Left ventricle myocardium inferior (tissue), 1 donor: ENCODE measurements at regions not wholly inside any gene's neighbourhood (a gene's known extent, or its start where the extent isn't known, plus 50 kb on each side); places are given as distances from the start of the nearest gene placed in this dataset.

Experiments
- DNase-seq: peaks from one replicate; pipeline ENCODE4 v3.0.0-alpha.2; 2020
- H3K27ac ChIP-seq: fragments of 200-600 bp; replicated peaks from 2 replicates; pipeline ENCODE4 v1.8.0; 2021
- H3K27me3 ChIP-seq: fragments of 200-600 bp; 2 replicates; pipeline ENCODE4 v1.8.0; 2021; ENCODE audit warnings: low read depth
- H3K36me3 ChIP-seq: fragments of 200-600 bp; 2 replicates; pipeline ENCODE4 v1.8.0; 2021
- H3K4me1 ChIP-seq: fragments of 200-600 bp; 2 replicates; pipeline ENCODE4 v1.8.0; 2021
- H3K4me3 ChIP-seq: fragments of 200-600 bp; 2 replicates; pipeline ENCODE4 v1.8.0; 2021; ENCODE audit warnings: mild to moderate bottlenecking, moderate library complexity
- H3K9me3 ChIP-seq: fragments of 200-600 bp; replicated peaks from 2 replicates; pipeline ENCODE4 v1.8.0; 2021
- intact Hi-C: fragments of 100-400 bp; cut with micrococcal nuclease; formaldehyde crosslinking; loops from one replicate; pipeline ENCODE4 v1.11.0; 2022
- TF ChIP-seq, protein P1 (sequence below): fragments of 200-600 bp; IDR thresholded peaks from 2 replicates; pipeline ENCODE4 v1.8.0; 2021; ENCODE audit warnings: antibody characterized with exemption, mild to moderate bottlenecking, borderline replicate concordance
- donor health status: DM: no; HTN: yes; CAD: no; lungs with severe emphysema.

GRCh38 chr3:191972714-191973398 is 511.9 kb downstream of the PYDC2 start:
- no peaks in the 10 kb centered on the region for H3K27me3 ChIP-seq
- H3K4me3 ChIP-seq: no peak overlapping the region
- intact Hi-C loops: no loop called here
- H3K27ac ChIP-seq: no peak overlapping the region
- H3K4me1 ChIP-seq: no peaks in the 10 kb centered on the region
- TF ChIP-seq, protein P1, sequence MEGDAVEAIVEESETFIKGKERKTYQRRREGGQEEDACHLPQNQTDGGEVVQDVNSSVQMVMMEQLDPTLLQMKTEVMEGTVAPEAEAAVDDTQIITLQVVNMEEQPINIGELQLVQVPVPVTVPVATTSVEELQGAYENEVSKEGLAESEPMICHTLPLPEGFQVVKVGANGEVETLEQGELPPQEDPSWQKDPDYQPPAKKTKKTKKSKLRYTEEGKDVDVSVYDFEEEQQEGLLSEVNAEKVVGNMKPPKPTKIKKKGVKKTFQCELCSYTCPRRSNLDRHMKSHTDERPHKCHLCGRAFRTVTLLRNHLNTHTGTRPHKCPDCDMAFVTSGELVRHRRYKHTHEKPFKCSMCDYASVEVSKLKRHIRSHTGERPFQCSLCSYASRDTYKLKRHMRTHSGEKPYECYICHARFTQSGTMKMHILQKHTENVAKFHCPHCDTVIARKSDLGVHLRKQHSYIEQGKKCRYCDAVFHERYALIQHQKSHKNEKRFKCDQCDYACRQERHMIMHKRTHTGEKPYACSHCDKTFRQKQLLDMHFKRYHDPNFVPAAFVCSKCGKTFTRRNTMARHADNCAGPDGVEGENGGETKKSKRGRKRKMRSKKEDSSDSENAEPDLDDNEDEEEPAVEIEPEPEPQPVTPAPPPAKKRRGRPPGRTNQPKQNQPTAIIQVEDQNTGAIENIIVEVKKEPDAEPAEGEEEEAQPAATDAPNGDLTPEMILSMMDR: no peak
- H3K9me3 ChIP-seq: no peaks in the 10 kb centered on the region
- H3K36me3 ChIP-seq: no peaks in the 10 kb centered on the region
- DNase-seq: no peak

DNA sequence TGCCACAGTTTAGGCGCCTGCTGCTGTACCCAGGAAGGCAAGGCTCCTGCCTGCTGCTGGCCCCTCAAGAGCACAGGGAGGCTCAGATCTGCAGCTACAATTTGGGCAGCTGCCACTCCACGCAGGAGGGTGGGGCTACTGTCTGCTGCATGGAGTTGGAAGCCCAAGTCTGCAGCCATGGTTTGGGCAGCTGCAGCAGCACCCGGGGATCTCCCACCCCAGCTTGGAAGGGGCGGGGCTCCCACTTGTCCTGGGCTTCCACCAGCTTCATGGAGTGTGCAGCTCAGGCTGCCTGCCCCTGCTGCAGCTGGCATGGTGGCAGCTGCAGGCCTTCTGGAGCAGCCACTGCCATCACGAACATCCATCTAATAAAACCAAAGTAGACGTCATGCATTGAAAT is 512.9 kb downstream of the PYDC2 start:
- Histone ChIP-seq H3K27ac (no peak overlapping the region), H3K9me3 (no peaks in the 10 kb centered on the region), H3K4me1 (no peaks in the 10 kb centered on the region), H3K27me3 (no peaks in the 10 kb centered on the region), H3K36me3 (no peaks in the 10 kb centered on the region), H3K4me3 (no peak overlapping the region)
- no peak for DNase-seq
- TF ChIP-seq, protein P1: no peak
- intact Hi-C loops: no loop called here

- peaks cover 9% of the 10 kb centered on the region for H3K9me3 ChIP-seq
- H3K4me3 ChIP-seq: no peak overlapping the region
- no peak overlapping the region for H3K27ac ChIP-seq
- intact Hi-C loops: no loop called here
- H3K4me1 ChIP-seq: no peaks in the 10 kb centered on the region
- H3K27me3 ChIP-seq: no peaks in the 10 kb centered on the region
- no peak for DNase-seq
- no peaks in the 10 kb centered on the region for H3K36me3 ChIP-seq
- TF ChIP-seq, protein P1: no peak
Measured at GRCh38 chr3:191975936-191976335, 515.0 kb downstream of the PYDC2 start.

- intact Hi-C loops: no loop called here
- H3K4me1 ChIP-seq: no peaks in the 10 kb centered on the region
- H3K9me3 ChIP-seq: peaks cover 10% of the 10 kb centered on the region
- H3K27ac ChIP-seq: no peak overlapping the region
- no peak for DNase-seq
- H3K4me3 ChIP-seq: no peak overlapping the region
- TF ChIP-seq, protein P1: no peak
- no peaks in the 10 kb centered on the region for H3K36me3 ChIP-seq
- H3K27me3 ChIP-seq: no peaks in the 10 kb centered on the region
Measured at GRCh38 chr3:191980443-191980842, 519.5 kb downstream of the PYDC2 start.

- intact Hi-C loops: no loop called here
- H3K4me3 ChIP-seq: no peak overlapping the region
- H3K9me3 ChIP-seq: peaks cover 10% of the 10 kb centered on the region
- TF ChIP-seq, protein P1: no peak
- no peak for DNase-seq
- no peaks in the 10 kb centered on the region for H3K27me3 ChIP-seq
- H3K36me3 ChIP-seq: no peaks in the 10 kb centered on the region
- H3K27ac ChIP-seq: no peak overlapping the region
- H3K4me1 ChIP-seq: no peaks in the 10 kb centered on the region
Measured at GRCh38 chr3:191982481-191982880, 521.5 kb downstream of the PYDC2 start.
